CD14-positive monocyte (primary cell): ENCODE measurements at regions not wholly inside any gene's neighbourhood (a gene's known extent, or its start where the extent isn't known, plus 50 kb on each side); places are given as distances from the start of the nearest gene placed in this dataset.

Experiments
- DNase-seq, 3 donors: peaks; one replicate each; pipeline ENCODE4 v3.0.0-alpha.2; 2011 to 2022
- H2AFZ ChIP-seq: 2 replicates; pipeline ENCODE4 v1.6.0; 2012; ENCODE audit warnings: mild to moderate bottlenecking, low read depth, low read length, inconsistent platforms; ENCODE audit not compliant: insufficient read depth, poor library complexity, severe bottlenecking
- H3K27ac ChIP-seq, 2 donors: 1 replicate in 1 of 2; 2 replicates in 1 of 2; pipeline ENCODE4 v1.5.1; 2012 to 2013; ENCODE audit warnings: low read length in 2 of 2, control low read depth in 1 of 2, inconsistent platforms in 1 of 2, low read depth in 1 of 2, mild to moderate bottlenecking in 1 of 2
- H3K27me3 ChIP-seq, 2 donors: one replicate each; pipeline versions ENCODE4 v1.6.0 to v1.6.1; 2011 to 2013; ENCODE audit warnings: low read length in 2 of 2; ENCODE audit not compliant: control insufficient read depth in 2 of 2, insufficient read depth in 2 of 2
- H3K36me3 ChIP-seq, 2 donors: replicated peaks in 1 of 2; 1 replicate in 1 of 2; 2 replicates in 1 of 2; pipeline versions ENCODE4 v1.5.1 to v1.6.1; 2012 to 2013; ENCODE audit warnings: low read length in 2 of 2, control low read depth in 1 of 2, inconsistent platforms in 1 of 2, mild to moderate bottlenecking in 1 of 2; ENCODE audit not compliant: insufficient read depth in 2 of 2, control insufficient read depth in 1 of 2
- H3K4me1 ChIP-seq, 2 donors: 1 replicate in 1 of 2; 2 replicates in 1 of 2; pipeline versions ENCODE4 v1.5.1 to v1.6.1; 2012 to 2013; ENCODE audit warnings: low read length in 2 of 2, control low read depth in 1 of 2, inconsistent platforms in 1 of 2, mild to moderate bottlenecking in 1 of 2, moderate library complexity in 1 of 2; ENCODE audit not compliant: insufficient read depth in 2 of 2, control insufficient read depth in 1 of 2
- H3K4me2 ChIP-seq: replicated peaks from 2 replicates; pipeline ENCODE3; 2012; ENCODE audit warnings: low read length, moderate library complexity, mild to moderate bottlenecking; ENCODE audit not compliant: poor library complexity, severe bottlenecking; ENCODE audit errors: extremely low read depth
- H3K4me3 ChIP-seq, 3 experiments: fragments of 200-600 bp in 1 of 3; sonication (generic) in 1 of 3; replicated peaks in 1 of 3; 1 replicate in 2 of 3; 2 replicates in 1 of 3; pipeline ENCODE4 v1.5.1; 2011 to 2013; ENCODE audit warnings: low read length in 3 of 3, mild to moderate bottlenecking in 3 of 3, control low read depth in 2 of 3, low read depth in 2 of 3, inconsistent platforms in 1 of 3, moderate library complexity in 1 of 3
- H3K79me2 ChIP-seq: 2 replicates; pipeline ENCODE4 v1.6.0; 2012; ENCODE audit warnings: mild to moderate bottlenecking, control low read depth, inconsistent platforms, low read length, moderate library complexity; ENCODE audit not compliant: insufficient read depth
- H3K9ac ChIP-seq: 2 replicates; pipeline ENCODE4 v1.6.0; 2017; ENCODE audit warnings: low read length, mild to moderate bottlenecking; ENCODE audit not compliant: insufficient read depth, poor library complexity, severe bottlenecking
- H3K9me3 ChIP-seq, 2 donors: replicated peaks in 1 of 2; 1 replicate in 1 of 2; 2 replicates in 1 of 2; pipeline versions ENCODE4 v1.5.1 to v1.6.1; 2012 to 2013; ENCODE audit warnings: low read length in 2 of 2, control low read depth in 1 of 2; ENCODE audit not compliant: control insufficient read depth in 1 of 2, insufficient read depth in 1 of 2
- H4K20me1 ChIP-seq: 2 replicates; pipeline ENCODE4 v1.6.0; 2012; ENCODE audit warnings: mild to moderate bottlenecking, low read length, control low read depth, moderate library complexity; ENCODE audit not compliant: insufficient read depth
- H3K27ac Mint-ChIP-seq, 7 donors: one replicate each; pipeline ENCODE4 v1.8.0; 2020; ENCODE audit warnings: mild to moderate bottlenecking in 7 of 7, mixed read lengths in 7 of 7, moderate library complexity in 6 of 7, inconsistent platforms in 2 of 7
- H3K27me3 Mint-ChIP-seq, 3 donors: one replicate each; pipeline ENCODE4 v1.8.0; 2021 to 2022; ENCODE audit warnings: low read depth in 3 of 3, mild to moderate bottlenecking in 3 of 3, mixed read lengths in 3 of 3, moderate library complexity in 3 of 3, inconsistent platforms in 1 of 3
- H3K36me3 Mint-ChIP-seq, 2 donors: one replicate each; pipeline ENCODE4 v1.8.0; 2020; ENCODE audit warnings: mixed read lengths in 2 of 2, inconsistent platforms in 1 of 2, mild to moderate bottlenecking in 1 of 2
- H3K4me1 Mint-ChIP-seq: one replicate; pipeline ENCODE4 v1.8.0; 2020; ENCODE audit warnings: mild to moderate bottlenecking, mixed read lengths
- H3K4me3 Mint-ChIP-seq, 2 donors: one replicate each; pipeline ENCODE4 v1.8.0; 2020; ENCODE audit warnings: mild to moderate bottlenecking in 2 of 2, mixed read lengths in 2 of 2, moderate library complexity in 1 of 2
- H3K9me3 Mint-ChIP-seq, 7 donors: one replicate each; pipeline ENCODE4 v1.8.0; 2020 to 2022; ENCODE audit warnings: mixed read lengths in 7 of 7, mild to moderate bottlenecking in 6 of 7, moderate library complexity in 6 of 7, inconsistent platforms in 2 of 7
- CTCF ChIP-seq: fragments of 200-600 bp; IDR thresholded peaks from one replicate; pipeline ENCODE4 v1.8.0; 2022; ENCODE audit warnings: antibody characterized with exemption, mild to moderate bottlenecking
- WGBS: methylation state at CpG from one replicate; pipeline ENCODE4 v1.1.5; 2013; ENCODE audit warnings: missing lambda C conversion rate; ENCODE audit not compliant: insufficient coverage; 5-methylcytosine and 5-hydroxymethylcytosine counted together
- intact Hi-C, 2 donors: fragments of 100-400 bp; cut with micrococcal nuclease; formaldehyde crosslinking; loops; one replicate each; pipeline versions ENCODE4 v1.15.0 to v1.15.1; 2023

GRCh38 chr12:67512061-67512460 is 136.5 kb upstream of the DYRK2 start:
- Mint-ChIP-seq H3K4me1 (peaks cover 6% of the 10 kb centered on the region), H3K9me3 (peaks cover 0 to 5% (median 0%) of the 10 kb centered on the region in 7 donors), H3K27ac (no peak overlapping the region), H3K4me3 (no peak overlapping the region), H3K27me3 (peaks cover 0 to 16% (median 0%) of the 10 kb centered on the region in 3 donors), H3K36me3 (no peaks in the 10 kb centered on the region)
- no peak for TF ChIP-seq CTCF
- no peak overlapping the region for H2AFZ ChIP-seq
- intact Hi-C loops, result no loop called here
- H3K4me2 ChIP-seq, result no peak overlapping the region
- no peak for DNase-seq
- H3K27me3 ChIP-seq, result no peaks in the 10 kb centered on the region
- no peak overlapping the region for H3K27ac ChIP-seq
- no peaks in the 10 kb centered on the region for H4K20me1 ChIP-seq
- no peaks in the 10 kb centered on the region for H3K36me3 ChIP-seq
- no peaks in the 10 kb centered on the region for H3K9me3 ChIP-seq
- H3K79me2 ChIP-seq, result no peaks in the 10 kb centered on the region
- H3K4me1 ChIP-seq, result no peaks in the 10 kb centered on the region
- H3K9ac ChIP-seq, result no peak overlapping the region
- no peak overlapping the region for H3K4me3 ChIP-seq

GRCh38 chr12:67514502-67514901 is 134.0 kb upstream of the DYRK2 start:
- H3K4me2 ChIP-seq, result no peak overlapping the region
- H3K27ac Mint-ChIP-seq, result no peak overlapping the region
- H3K4me3 Mint-ChIP-seq, result no peak overlapping the region
- no peaks in the 10 kb centered on the region for H4K20me1 ChIP-seq
- peaks cover 6% of the 10 kb centered on the region for H3K4me1 Mint-ChIP-seq
- TF ChIP-seq CTCF, result no peak
- no peaks in the 10 kb centered on the region for H3K36me3 Mint-ChIP-seq
- H3K27me3 ChIP-seq, result no peaks in the 10 kb centered on the region
- peaks cover 0 to 20% (median 2%) of the 10 kb centered on the region in 3 donors for H3K27me3 Mint-ChIP-seq
- no peaks in the 10 kb centered on the region for H3K4me1 ChIP-seq
- H3K4me3 ChIP-seq, result no peak overlapping the region
- 100% methylated on average over 3 of the region's 3 CpGs for WGBS
- no peak for DNase-seq
- no peak overlapping the region for H3K9ac ChIP-seq
- H3K9me3 Mint-ChIP-seq, result peaks cover 0 to 1% (median 0%) of the 10 kb centered on the region in 7 donors
- H3K36me3 ChIP-seq, result no peaks in the 10 kb centered on the region
- no peaks in the 10 kb centered on the region for H3K79me2 ChIP-seq
- intact Hi-C loops, result no loop called here
- no peak overlapping the region for H3K27ac ChIP-seq
- no peak overlapping the region for H2AFZ ChIP-seq
- H3K9me3 ChIP-seq, result no peaks in the 10 kb centered on the region
